ENCODE measurements at regions not wholly inside any gene's neighbourhood (a gene's known extent, or its start where the extent isn't known, plus 50 kb on each side); places are given as distances from the start of the nearest gene placed in this dataset.

GRCh38 chr4:17241835-17242234 lies 270.1 kb downstream of the QDPR start:
- Histone ChIP-seq H3K4me1 (ENCODE audit: insufficient read depth) (peaks cover 5% of the 10 kb centered on the region; the same call in 1 of the 2 replicates), H3K4me3 (no peak overlapping the region), H3K79me2 (replicated peaks; ENCODE audit: insufficient read depth) (no peaks in the 10 kb centered on the region), H3K9me2 (ENCODE audit: insufficient read depth) (peaks cover 7% of the 10 kb centered on the region; the same call in 1 of the 2 replicates), H2AFZ (no peak overlapping the region), H4K20me1 (replicated peaks; ENCODE audit: insufficient read depth) (no peaks in the 10 kb centered on the region), H3K4me2 (no peak overlapping the region), H3K36me3 (ENCODE audit: insufficient read depth) (no peaks in the 10 kb centered on the region), H3F3A (replicated peaks; ENCODE audit: low read depth) (no peaks in the 10 kb centered on the region), H3K27ac (ENCODE audit: low read depth) (no peak overlapping the region), H3K27me3 (ENCODE audit: insufficient read depth) (no peaks in the 10 kb centered on the region)
- TF ChIP-seq NANOG (IDR thresholded peaks at IDR 0.05; ENCODE audit: borderline replicate concordance) = no peak
- TF ChIP-seq ZNF331 (CRISPR knock-in tag; IDR thresholded peaks at IDR 0.05; ENCODE audit: low read depth) = no peak
- TF ChIP-seq CTCF (conservative IDR thresholded peaks at IDR 0.05; ENCODE audit: low read depth in 2 of 2) = no peak
- no peak for TF ChIP-seq POLR2AphosphoS5 (IDR thresholded peaks at IDR 0.05; ENCODE audit: low read depth)
- no peak for TF ChIP-seq EZH2phosphoT487 (IDR thresholded peaks at IDR 0.05; ENCODE audit: unreplicated experiment)
- no peak for TF ChIP-seq ZNF114 (CRISPR knock-in tag; IDR thresholded peaks at IDR 0.05)
- TF ChIP-seq JUNB (IDR thresholded peaks at IDR 0.05; ENCODE audit: unreplicated experiment) = no peak
- no peak for TF ChIP-seq REST (IDR thresholded peaks at IDR 0.05; ENCODE audit: unreplicated experiment)
- no peak for TF ChIP-seq EZH2 (IDR thresholded peaks at IDR 0.05; ENCODE audit: low read depth, unreplicated experiment)
- TF ChIP-seq ZNF462 (CRISPR knock-in tag; IDR thresholded peaks at IDR 0.05) = no peak
- H3K4me3 Mint-ChIP-seq = no peak overlapping the region
- no peaks in the 10 kb centered on the region; the same call in 2 of the 3 replicates for H3K4me1 Mint-ChIP-seq
- H3K9me3 Mint-ChIP-seq = no peaks in the 10 kb centered on the region
- no peak for ATAC-seq
- no peaks in the 10 kb centered on the region for H3K36me3 Mint-ChIP-seq (ENCODE audit: low read depth)
- no peaks in the 10 kb centered on the region for H3K27me3 Mint-ChIP-seq (ENCODE audit: insufficient read depth, low read depth, poor library complexity)
- no peak overlapping the region; the same call in 1 of the 2 replicates for H3K27ac Mint-ChIP-seq
- no peak for DNase-seq (ENCODE audit: low spot score)

Data from GM23338 (cell line).